HG02798 (cell line): ENCODE measurements at regions not wholly inside any gene's neighbourhood (a gene's known extent, or its start where the extent isn't known, plus 50 kb on each side); places are given as distances from the start of the nearest gene placed in this dataset.
A peak's percentile ranks its signal among the peaks of the same experiment; 100 is the strongest.

Source experiments
- ATAC-seq: cut with Tn5 transposase; IDR thresholded peaks from one replicate; pipeline ENCODE4 v1.9.1; 2021; ENCODE audit warnings: mild to moderate bottlenecking; ENCODE audit not compliant: unreplicated experiment, poor library complexity

DNA sequence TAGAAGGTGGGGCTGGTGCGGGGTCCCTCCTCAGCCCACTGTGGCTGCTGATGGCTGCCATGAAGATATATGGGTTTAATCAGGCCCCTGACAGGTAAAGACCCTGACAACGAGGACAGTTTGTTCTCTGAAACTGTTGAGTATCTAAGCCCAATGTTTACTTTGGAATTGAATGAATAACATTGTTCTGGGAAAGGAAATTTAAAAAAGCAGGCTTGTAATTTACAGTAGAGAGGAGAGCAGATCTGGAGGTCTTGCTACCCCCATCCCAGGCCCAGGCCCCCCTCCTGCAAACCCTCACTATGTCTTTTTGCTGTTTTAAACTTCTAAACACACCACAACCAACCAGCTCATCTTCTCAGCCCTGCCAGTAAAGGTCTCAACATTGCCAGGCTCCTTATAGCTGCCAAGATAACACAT lies 171.3 kb downstream of the CDC5L start:
- ATAC-seq: no peak

DNA sequence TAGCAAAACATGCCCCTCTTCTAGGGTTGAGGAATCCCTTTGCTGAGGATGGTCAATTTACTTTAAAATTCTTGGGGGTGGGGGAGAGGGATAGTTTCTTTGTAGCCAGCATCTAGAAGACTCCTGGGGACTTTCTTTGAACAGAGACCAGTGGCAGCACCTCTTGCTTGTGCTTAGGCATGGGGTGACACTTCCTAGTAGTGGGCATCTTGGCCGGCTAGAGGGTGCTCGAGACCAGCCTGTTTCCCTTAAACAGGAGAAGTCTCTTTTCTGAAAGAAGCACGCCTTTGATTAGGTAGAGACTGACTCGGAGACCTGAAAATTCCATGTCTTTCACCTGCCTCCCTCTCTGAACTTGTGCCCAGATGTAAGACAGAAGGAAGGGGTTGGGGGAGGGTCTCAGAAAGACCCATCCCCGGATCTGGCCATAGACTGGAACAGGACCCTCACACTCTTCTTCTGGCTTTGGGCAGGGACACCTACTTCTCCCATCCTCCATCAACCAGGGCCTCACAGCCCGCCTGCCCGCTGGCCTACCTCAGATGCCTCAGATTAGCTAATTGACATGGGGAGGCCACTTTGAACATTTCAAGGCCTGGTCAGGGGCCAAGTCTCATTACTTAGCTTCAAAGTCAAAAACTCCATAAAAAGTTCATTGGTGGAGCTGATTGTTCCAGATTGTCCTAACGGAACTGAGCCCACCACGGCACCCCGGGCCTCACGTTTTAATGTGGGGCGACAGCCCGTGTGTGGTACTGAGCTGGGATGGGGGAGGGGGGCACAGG lies 172.2 kb downstream of the CDC5L start:
- ATAC-seq: no peak

DNA sequence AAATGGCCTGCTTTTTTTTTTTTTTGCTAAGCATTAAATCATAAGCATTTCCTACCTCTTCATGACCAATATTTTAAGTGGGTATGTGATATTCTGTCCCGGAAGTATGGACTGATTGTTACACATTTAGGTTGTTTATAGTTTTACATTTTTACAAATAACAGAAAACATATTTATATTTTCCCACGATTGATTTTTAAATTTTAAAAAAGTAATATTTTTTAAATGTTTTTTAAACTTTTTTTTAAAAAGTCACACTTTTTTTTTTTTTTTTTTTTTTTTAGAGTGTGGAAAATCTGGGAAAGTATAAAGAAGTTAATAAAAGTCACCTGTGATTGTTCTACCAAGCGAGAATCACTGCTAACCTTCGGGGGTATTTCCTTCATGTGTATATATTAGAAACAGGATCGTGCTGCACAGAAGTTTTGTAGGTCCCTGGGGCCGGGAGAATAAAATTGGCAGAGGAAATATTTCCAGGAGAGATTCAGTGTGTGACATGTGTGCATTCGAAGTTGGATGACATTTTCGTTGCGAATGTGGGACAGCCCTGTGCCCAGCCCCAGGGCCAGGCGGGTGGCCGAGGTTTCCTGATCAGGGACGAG lies 173.1 kb downstream of the CDC5L start:
- no peak for ATAC-seq

DNA sequence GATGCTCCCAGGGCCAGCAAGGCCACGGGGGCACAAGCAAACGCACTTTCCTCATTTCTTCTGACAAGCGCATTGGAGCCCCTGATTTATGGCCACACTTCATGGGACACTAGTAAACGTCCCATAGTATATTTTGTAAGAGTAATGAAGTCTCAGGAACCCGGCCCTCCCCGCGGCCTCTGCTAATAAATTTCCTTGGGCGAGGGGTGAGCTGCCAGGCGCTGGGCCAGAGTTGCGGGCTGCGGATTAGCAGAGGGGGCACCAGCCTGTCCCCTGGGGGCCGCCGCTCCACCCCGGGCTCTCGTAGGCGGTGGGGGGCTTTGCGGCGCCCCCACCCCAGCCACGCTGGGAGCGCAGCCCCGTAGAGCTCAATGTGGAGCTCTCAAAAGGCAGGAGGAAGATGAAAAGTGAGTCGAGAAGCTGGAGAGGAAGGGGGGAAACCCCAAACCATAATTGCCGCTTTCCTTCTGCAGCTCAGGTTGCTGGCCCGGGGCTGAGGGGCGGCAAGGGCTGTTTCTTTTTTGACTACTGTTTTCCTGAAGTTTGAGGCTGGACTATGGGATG lies 173.6 kb downstream of the CDC5L start:
- ATAC-seq: no peak

DNA sequence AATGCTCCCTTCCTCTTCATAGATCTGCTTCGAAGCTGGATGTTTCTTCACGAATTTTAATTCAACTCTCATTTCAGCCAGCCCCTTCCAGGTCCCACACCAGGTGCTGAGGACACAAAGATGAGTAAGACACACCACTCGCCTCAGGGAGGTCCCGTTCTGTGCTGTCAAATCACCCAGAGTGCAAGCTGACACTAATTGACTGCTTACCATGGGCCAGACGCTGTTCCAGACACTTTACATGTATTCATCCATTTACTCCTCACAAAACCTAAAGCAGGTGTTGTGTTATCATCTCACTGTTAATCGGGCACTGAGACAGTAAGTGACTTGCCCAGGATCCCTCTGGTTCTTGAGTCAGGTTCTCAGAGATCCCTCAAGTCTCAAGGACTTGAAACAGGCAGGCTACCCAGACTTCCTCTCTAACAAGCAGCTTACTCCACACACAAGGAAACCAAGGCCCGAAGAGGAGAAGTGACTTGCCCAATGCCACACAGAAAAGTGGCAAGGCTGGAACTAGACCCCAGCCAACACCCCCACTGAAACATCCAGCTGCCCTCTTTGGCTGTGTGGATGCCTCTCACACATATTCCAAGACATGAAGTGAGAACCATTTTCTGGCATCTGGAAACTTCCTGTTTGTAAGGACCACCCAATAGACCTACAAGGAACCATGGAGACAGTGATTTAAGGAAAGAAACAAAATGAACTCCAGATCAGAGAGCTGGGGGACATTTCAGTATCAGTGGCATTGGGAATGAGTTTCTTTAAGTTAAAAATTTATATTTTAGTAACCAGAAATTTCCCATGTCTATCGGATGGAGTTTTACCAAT lies 174.5 kb downstream of the CDC5L start:
- ATAC-seq: no peak

DNA sequence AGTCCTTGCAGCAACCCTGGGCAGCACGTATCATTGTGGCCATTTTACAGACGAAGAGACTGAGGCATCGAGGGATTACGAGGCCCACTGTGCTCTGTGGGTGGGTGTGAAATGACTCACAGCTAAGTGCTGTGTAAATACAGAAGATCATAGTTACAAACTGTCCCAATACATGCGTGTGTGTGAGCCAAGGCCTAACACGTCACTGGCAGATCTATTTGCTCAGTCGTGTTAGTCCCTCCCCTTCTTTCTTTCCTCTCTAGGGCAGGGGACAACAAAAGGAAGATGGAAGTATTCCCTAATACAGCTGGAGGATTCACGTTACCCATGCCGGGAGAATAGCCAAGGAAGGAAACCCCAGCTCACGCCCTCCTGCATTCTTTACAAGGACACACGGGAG lies 175.9 kb downstream of the CDC5L start:
- ATAC-seq: no peak

DNA sequence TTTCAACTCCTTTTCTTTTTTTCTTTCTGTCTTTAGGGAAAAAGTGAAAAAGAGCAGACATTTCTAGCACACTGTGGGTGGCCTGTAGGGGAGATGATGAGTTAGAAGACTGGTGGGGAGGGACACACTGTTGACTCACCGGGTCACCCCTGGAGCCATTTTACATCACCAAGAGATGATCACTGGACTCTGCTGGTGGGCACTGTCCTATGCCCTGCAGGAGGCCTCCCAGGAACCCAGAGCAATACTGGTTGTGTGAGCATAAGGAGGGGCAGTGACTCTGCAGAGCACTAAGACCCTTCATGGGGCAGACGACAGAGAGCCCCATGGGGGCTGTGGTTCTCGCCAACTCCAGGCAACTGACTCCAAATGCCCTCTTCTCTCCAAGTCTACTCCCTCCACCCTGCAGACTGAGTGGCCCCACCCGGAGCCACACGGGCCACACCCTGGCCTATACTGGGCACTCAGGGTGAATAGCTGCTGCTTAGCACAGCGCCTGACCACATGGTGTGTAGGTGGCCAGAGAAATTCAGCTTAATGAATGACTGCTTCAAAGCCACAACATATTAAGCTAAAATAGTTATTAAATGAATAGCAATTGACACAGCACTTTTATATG lies 177.5 kb downstream of the CDC5L start:
- no peak for ATAC-seq

DNA sequence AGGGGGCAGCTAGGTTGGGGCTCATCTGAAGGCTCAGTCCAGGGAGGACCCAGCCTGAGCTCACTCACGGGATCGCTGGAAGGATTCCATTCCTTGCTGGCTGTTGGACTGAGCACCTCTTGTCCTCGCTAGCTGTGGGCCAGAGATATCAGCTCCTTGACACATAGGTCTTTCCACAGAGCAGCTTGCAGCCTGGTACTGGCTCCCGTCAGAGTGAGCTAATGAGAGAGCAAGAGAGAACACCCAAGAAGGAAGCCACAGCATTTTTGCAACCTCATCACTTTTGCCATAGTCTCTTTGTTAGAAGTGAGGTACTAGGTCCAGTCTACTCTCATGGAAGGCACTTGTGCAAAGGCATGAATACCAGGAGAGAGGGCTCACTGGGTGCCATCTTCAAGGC lies 179.9 kb downstream of the CDC5L start:
- ATAC-seq: no peak

DNA sequence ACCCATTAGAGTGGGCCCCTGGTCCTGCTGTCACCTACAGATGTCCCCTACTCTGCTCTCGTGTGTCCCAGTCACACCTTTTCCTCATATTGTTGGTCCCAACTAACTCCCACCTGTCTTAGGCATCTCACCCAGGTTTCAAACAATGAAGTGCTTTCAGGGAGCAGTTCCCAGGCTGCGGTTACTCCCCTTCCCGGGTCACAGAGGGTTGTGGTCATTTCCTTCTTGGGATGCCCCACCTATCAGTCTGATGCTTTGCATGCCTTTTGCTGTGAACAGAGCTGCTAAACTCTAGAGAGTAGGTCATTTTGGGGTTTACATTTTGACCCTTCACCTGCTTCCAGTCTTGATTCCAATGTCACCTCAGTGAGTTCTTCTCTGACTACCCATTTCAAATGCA lies 181.6 kb downstream of the CDC5L start:
- ATAC-seq: no peak

DNA sequence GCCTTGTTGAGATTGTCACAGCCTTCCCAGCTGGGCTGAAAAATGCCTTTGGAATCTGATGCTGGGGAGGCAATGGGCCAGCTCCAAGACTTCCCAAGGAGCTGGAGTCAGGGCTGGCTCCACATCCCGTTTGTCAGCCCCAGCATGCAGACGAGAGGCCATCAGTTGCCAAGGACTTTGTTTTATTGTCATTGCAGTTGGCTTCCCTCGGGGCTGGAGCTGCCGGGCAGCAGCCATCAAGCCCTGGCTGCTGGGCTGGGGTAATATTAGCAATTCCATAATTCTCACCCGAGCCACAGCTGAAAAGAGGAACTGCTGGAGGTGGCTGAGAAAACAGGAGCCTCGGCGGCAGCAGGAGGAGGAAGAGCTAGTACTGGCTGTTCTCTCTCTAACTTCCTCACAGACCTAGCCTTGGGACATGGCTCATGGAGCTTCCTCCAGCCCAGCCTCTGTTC lies 182.5 kb downstream of the CDC5L start:
- no peak for ATAC-seq

DNA sequence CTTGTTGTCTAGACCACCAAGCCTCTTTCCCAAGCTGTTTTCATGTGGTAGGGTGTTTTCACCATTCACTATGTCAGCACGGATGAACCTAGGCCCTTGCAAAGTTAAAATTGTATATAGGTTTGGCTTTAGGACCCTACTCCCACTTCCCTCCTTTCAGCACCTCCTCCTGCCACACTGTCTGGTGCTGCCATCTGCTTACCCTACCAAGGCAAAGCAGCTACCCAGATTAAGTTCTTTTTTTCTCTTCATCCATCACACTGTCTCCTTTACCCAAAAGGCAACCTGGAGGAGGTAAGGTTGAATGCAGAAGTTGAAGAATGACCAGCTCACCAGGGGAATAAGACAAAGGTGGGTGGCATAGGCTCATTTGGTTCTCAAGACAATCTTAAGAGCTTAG lies 184.0 kb downstream of the CDC5L start:
- ATAC-seq: no peak

DNA sequence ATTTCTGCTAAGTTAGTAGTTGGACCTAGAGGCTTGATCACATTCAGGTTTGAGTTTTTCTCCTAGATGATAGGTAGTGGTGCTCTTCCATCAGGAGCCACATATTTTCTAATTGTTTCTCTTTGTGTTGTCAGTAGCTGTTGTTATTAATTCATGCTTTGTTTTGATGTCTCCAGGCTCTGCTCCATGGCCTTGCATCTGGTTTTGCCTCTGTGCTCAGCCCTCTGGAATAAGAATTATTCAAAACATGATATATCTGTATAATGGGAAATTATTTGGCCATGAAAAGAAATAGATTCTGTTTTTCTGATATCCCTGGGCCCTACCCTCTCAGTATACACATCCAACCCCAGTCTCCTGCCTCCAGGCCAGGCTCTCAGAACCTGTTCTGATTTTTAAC lies 184.8 kb downstream of the CDC5L start:
- ATAC-seq: no peak

DNA sequence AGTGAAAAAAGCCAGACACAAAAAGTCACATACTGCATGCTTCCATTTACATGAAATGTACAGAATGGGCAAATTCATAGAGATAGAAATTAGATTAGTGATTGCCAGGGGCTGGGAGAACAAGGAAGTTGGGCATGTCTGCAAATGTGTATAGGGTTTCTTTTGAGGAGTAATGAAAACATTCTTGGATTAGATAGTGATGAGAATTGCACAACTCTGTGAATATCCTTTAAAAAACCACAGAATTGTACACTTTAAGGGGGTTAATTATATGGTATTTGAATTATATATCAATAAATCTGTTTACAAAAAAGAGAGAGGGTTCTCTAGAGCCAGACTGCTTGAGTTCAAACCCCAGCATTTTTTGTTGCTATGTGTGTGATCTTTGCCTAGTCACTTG lies 188.1 kb downstream of the CDC5L start:
- ATAC-seq: no peak

DNA sequence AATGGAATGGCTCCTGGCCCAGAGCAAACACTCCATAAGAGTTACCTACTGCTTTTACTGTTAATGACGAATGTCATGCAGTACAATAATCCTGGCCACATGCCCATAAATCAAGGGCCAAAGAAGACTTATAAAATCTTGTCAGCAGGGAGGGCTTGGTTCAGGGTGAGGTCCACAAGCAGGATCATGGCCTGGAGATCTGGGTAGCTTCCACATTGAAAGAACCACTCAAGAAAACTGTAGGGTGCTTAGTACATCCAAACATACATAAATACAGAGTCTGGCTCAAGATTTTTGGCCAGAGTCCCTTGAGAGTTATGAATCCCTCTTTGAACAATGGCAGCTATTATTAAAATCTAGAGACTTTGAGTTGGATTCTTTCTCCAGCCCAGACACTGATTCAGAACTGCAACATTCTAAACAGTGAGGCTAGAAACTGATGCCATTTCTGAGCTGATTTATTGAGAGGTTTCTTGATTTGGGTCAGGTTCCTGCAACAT lies 188.7 kb downstream of the CDC5L start:
- ATAC-seq: no peak

DNA sequence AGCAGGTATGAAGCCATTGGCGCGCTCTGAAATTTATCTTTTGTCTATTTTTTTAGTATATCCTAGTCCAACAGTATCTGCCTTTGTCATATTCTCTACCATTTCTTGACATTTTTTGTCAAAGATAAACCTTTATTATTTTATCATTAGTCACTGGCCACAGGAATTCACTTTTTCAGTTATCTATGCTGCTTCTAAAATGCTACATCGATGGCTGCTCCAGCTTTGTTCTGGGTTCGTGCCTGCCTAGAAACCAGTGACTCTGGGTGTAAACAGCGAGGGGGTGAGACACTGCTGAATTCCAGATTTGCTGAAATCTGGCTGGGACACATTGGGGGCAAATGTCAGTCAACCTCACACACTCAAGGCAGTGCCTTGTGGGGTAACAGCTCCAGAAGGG lies 193.4 kb downstream of the CDC5L start:
- ATAC-seq: no peak

DNA sequence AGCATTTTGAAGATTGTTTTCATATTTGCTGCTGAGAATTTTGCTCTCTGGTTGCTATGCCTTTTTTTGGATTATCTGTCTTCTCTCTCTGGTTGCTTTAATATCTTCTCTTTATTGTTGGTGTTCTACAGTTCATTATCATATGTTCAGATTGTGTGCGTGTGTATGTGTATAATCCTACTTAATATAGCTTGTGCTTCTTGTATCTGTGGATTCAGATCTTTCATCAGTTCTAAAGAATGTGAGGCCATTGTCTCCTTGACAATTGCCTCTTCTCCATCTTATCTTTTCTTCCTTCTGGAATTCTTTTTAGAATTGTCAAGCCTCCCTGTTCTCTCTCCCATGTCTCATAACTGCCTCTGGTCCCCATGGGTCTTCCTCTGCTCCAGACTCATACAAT lies 195.4 kb downstream of the CDC5L start:
- no peak for ATAC-seq

DNA sequence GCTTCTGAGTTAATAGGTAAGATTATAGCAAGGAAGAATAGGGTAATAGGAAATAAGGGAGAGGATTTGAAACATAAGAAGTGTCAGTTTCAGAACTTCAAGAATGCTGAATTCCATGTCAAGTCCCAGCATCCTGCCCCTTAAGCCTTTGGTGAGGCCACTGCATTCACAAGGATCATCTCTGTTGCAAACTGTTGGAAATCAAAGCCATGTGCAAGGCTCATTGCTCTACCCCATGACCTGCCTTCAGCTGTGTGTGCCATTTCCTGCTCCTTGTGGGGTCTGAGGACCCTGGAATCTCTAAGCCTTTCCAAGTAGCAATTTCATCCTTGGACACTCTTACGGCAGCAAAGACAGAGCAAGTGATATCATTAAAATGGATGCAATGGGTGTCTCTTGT lies 203.0 kb downstream of the CDC5L start:
- no peak for ATAC-seq

DNA sequence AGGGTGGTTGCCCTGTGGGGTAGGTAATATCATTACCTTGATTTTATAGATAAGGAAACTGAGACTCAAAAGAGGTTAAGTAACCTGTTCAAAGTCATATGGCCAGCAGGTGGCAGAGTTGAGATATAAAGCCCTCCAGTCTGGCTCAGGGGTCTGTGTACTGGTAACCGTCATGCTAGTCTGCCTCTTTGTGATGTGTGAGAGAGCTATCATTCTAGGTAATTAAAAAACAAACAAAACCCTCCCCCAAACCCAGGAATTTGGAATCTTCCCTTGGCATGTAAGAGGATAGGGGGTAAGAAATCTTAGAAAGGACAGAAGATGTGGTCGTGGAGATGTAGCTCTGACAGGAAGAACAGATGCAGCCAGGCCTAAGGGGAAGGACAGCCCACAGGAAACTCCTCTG lies 206.0 kb downstream of the CDC5L start:
- peak; percentile 57 for ATAC-seq

DNA sequence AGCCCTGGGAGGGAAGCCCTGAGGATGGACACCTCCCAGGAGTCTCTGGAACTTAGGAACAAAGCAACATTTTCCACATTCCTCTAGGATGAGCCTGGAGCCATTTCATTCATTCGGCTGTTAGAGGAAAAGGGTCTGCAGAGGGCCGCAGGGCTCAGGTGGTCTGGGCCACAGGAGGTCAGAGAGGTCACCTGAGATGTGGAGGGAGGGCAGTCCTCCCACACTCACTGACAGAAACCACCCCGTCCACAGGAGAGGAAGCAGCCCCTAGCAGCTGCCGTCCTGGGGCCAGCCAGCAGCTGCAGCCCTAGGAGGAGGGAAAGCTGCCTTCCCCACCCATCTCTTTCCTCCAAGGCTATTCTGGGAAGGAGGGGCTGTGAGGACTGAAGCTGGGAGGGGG lies 207.0 kb downstream of the CDC5L start:
- no peak for ATAC-seq

DNA sequence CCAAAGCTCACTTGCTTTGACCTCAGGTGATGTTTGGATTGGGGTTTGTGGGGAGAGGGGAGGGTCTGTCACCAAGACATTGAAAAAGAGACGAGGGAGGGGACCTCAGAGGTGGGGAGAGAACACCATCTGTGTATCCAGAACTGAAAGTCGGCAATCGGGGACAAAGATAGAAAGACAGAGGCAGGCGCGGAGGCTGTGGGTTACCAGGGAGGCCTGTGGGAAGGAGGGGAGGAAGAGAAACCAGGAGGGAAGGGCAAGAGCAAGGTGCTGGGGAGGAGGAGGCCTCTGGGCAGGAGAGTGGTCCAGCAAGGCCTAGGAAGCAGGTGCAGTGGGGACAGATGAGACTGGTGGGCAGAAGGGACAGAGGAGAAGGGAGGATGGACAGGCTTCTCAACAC lies 211.2 kb downstream of the CDC5L start:
- no peak for ATAC-seq
